Adrenal gland (tissue), 5 donors: ENCODE measurements at regions not wholly inside any gene's neighbourhood (a gene's known extent, or its start where the extent isn't known, plus 50 kb on each side); places are given as distances from the start of the nearest gene placed in this dataset.

Experiments used
- POLR2A ChIP-seq, 2 donors: fragments of 450-650 bp; IDR thresholded peaks; one replicate each; pipeline ENCODE4 v1.6.1; 2017; ENCODE audit warnings: antibody characterized with exemption in 2 of 2, mild to moderate bottlenecking in 2 of 2, moderate library complexity in 1 of 2
- TF ChIP-seq, protein P1 (sequence below), 6 experiments: fragments of 450-650 bp in 4 of 6; fragments of 200-600 bp in 2 of 6; sonication (generic) in 1 of 6; IDR thresholded peaks; 1 replicate in 5 of 6; 2 replicates in 1 of 6; pipeline versions ENCODE4 v1.5.1 to v1.8.0; 2016 to 2021; ENCODE audit warnings: antibody characterized with exemption in 6 of 6, mild to moderate bottlenecking in 2 of 6, moderate library complexity in 1 of 6
- donor health status: DM: no; HTN: no; CAD: no.

DNA sequence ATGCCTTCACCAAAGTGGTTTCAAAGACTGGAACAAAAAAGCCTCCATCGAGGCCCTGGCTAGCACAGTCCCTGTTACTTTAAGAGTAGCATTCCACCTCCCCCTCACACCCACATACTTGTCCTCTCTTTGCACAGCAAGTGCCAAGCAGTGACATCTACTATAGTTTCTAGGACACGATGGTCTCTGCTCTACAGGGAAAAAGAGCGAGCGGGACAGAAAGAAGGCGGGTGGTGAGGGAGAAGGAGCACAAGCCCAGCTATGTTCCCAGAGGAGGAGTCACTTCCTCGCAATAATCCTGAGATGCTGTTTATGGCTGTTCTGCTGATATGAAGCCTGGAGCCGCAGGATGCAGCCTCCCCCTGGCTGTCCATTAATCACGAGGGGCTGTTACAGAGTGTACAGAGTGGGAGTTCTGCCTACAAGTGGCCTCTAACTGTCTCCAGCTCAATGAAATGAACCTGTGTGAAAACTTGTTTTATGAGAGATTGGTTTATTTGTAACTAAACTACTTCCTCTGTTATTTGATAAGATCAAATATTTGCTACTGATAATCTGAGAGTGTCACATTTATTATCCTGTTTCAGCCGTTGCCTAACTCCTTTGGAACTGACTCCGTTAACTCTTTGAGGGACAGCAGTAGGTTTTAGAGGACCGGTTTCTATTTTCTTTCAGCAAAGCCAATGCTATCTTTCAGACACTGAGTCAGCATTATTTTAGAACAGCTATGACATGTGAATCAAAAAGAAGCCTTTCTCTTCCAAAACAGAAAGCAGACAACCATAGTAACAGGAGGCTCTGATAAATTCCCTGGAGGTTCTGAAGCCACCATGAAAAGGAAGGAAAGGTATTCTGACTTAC, 208.0 kb downstream of the SPRY2 start:
- TF ChIP-seq, protein P1, sequence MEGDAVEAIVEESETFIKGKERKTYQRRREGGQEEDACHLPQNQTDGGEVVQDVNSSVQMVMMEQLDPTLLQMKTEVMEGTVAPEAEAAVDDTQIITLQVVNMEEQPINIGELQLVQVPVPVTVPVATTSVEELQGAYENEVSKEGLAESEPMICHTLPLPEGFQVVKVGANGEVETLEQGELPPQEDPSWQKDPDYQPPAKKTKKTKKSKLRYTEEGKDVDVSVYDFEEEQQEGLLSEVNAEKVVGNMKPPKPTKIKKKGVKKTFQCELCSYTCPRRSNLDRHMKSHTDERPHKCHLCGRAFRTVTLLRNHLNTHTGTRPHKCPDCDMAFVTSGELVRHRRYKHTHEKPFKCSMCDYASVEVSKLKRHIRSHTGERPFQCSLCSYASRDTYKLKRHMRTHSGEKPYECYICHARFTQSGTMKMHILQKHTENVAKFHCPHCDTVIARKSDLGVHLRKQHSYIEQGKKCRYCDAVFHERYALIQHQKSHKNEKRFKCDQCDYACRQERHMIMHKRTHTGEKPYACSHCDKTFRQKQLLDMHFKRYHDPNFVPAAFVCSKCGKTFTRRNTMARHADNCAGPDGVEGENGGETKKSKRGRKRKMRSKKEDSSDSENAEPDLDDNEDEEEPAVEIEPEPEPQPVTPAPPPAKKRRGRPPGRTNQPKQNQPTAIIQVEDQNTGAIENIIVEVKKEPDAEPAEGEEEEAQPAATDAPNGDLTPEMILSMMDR (IDR thresholded peaks at IDR 0.05): no peak
- TF ChIP-seq POLR2A (IDR thresholded peaks at IDR 0.05): peak in 1 of 2 donors; percentile 28
